Activated CD4-positive, alpha-beta T cell treated with anti-CD3 and anti-CD28 coated beads, Interleukin-2, amount 50 U/mL, for 24 hours (primary cell): ENCODE measurements at regions not wholly inside any gene's neighbourhood (a gene's known extent, or its start where the extent isn't known, plus 50 kb on each side); places are given as distances from the start of the nearest gene placed in this dataset.

Experiments
- DNase-seq, 2 donors: peaks; one replicate each; pipeline ENCODE4 v3.0.0-alpha.2; 2020; ENCODE audit warnings: low read depth in 1 of 2, low spot score in 1 of 2

DNA sequence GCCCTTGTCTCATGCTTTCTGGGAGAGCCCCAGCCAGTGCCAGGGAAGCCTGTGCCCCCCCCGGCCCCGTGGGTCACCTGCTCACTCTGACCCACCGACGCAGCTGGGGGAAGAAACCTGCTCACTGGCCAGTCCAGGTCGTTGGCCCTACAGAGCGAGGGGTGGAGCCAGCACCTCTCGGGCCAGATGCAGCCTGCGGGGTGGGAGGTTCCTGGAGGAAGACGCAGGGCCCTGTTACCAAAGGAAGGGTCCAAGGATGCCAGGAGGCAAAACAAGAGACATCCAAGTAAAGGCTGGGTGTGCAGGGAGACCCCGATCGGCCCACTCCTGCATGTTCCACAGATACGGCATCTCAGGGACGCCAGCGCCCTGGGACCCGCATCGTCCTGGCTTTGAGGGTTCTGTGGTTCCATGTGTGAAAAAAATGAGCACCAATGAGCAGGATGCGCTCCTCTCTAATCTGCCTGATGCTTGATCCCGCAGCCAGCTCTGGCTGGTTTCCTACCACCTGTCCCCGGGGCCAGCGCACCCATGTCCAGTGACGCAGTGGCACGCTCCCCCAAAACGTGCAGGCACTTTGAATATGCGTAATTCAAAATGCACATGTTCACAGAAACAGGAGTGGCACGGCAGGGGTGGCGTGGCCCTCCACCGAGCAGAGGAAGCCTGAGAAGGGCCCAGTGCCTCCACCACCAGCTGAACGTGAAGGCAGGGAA, 66.0 kb upstream of the GALNT9 start:
- DNase-seq: no peak

DNA sequence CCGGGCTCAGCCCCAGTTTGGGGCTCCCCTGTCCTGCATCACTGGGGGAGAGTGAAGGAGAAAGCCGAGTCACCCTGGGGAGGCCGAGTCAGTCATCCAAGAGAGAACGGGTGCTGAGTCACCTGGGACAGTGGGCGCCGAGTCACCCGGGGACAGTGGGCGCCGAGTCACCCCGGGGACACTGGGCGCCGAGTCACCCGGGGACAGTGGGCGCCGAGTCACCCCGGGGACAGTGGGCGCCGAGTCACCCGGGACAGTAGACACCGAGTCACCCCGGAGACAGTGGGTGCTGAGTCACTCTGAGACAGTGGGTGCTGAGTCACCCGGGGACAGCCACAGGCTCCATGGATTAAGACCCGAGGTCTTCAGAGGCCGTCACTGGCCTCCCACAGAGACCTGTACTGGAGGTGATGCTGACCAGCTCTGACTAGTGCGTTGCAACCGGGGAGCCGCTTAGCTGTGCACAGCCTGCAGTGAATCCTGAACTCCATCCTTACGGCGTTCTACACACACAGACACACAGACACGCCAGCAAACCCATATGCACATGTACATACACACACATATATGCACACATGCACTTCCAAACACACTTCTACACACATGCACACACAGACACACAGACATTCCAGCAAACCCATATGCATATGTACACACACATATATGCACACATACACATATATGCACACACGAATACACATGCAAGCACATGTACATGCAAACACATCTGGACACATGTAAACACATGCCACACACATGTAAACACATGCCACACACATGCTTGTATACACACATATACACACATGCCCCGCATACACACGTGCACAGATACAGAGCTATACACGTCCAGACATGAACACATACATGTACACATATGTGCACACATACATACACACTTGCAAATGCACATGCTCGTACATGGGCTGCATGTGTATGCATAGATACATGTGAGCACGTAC, 64.9 kb upstream of the GALNT9 start:
- DNase-seq: peak in 1 of 2 donors; percentile 9

DNA sequence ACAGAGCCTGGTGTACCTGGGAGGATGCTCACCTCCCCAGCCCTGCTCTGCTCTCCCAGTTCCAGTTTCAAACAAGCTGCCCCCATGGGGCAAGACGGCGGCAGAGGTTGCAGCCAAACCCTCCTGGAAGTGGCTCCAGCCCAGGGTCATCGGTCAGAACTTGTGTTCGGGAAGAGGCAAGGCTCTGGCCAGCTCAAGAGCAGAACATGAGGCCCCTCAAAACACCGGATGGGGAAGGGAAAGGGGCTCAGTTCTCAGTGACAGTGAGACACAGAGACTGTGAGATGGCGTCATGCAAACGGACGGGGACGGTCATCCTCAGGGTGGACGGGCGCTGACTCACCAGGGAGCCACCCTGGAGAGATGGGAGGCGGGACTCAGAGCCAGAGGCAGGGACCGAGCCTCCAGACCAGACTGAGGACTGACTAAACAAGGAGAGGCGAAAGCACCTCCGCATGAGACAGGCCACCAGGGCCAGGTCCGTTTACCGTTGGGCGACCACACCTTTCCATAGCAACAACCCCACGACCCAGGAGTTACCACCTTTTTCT, 63.9 kb upstream of the GALNT9 start:
- no peak for DNase-seq

DNA sequence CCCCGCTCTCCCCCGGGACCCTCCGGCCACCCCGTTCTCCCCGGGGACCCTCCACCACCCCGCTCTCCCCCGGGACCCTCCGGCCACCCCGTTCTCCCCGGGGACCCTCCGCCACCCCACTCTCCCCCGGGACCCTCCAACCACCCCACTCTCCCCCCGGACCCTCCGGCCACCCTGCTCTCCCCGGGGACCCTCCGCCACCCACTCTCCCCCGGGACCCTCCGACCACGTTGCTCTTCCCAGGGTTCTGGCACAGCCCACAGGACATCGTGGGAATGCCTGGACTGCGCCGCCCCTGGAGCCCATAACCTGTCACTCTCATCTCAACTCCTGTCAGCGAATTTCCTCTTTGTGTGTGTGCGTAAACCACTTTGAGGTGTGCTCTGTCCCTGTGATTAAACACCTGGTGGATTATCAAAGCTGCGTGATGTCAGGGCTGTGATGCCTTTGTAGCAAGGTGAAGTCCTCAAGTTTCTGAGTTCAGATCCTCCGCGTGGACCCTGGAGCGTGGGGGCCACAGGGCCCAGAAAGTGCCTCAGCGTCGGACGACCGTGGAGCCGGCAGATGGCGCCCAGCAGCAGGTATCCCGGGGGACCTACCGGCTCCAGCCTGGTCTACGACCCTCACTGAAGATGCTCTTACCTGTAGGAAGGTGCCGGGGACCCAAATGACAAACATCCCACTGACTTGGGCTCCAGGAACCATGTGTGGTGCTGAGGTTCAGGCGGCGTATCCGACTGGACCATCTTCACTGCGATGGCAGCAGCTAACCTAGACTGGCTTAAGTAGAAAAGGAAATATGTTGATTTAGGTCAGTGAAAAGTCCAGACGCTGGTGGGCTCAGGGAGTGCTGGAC, 63.2 kb upstream of the GALNT9 start:
- DNase-seq: no peak

DNA sequence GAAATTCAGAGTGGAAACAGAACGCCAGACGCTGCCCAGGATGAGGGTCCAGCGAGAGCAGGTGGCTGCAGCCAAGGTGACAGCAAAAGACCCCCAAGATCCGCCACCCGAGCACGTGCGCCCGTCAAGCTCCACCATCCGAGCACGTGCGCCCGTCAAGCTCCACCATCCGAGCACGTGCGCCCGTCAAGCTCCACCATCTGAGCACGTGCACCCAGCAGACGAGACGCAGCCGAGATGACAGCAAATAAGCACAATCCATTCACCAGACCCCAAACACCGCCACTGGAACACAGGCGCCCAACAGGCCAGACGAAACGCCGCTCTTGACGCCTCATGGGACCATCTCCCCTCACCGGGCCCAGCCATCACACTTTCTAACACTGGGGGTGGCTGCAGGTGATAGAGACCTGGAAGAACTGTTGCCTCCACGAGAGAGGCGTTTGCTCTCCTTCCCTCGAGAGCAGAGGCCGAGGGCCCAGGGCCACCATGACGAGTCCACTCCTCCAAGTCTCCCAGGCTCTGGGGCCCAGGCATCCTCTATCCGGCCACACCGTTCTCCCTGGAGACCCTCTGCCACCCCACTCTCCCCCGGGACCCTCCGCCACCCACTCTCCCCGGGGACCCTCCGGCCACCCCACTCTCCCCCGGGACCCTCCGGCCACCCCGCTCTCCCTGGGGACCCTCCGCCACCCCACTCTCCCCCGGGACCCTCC, 62.1 kb upstream of the GALNT9 start:
- DNase-seq: no peak

DNA sequence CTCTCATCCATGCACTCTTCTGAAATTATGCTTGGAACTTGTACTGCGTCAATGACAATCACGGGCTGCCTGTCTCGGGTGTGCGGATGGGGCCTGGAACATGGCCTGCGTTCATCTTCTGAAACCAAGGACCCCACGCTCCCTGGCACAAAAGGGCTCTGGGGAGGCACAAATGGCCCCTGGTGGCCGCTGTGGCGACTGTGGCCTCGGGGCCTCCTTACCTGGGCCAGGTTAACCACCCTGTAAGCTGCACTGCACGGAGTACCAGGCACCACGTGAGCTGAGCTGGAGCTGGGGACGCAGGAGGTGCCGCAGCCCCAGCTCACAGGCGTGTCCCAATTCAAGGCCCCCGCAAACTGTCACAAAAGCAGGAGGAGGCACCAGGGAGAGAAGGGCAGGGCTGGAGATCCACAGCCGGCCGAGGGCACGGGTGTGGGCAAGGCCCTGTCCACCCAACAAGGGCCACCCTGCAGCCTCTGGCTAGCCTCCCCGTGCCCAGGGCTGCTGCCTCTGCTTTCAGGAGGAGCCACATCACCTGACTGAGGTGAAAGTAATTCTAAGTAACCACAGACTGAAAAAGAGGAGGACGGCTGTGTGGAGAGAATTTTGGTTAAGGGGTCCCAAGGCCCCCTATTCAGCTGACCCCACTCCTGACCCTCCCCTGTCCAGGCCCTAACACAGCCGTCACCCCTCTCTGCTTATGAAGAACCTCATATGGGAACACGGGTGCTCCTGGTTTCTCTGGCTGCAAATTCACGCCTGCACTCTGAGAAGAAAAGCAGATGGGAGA, 61.1 kb upstream of the GALNT9 start:
- no peak for DNase-seq

DNA sequence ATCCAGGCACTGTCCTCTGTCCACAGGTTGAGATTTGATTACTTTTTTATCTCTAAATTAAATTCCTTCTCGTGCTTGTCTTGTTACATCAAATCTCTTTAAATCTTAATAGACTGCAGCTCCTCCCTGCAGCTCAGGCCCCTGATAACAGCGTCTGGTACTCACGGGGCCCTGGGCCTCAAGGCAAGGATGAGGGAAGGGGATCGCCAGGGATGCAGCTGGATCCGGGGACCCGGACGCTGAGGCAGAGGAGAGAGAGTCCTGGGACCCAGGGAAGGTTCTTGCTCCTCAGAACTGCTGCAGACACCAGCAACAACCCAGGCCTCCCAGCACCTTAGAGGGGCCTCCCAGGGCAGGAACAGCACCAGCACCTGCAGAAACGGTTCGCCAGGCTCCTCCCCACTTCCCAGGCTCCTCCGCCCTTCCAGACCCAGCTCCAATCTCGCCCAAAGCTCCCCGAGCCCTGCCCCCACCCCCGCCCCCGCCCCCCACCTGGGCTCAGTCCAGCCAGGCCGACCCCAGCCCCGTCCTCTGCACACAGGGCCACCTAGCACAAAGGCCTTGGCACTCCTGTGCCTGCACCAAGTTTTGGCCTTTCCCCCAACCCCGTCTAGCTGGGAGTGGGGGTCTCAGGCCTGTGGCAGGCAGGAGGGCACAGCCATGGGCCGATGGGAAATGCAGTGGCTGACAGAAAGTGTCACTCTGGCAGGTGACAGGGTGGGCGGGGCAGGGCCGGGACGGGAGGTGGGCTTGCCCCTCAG, 60.3 kb upstream of the GALNT9 start:
- no peak for DNase-seq

DNA sequence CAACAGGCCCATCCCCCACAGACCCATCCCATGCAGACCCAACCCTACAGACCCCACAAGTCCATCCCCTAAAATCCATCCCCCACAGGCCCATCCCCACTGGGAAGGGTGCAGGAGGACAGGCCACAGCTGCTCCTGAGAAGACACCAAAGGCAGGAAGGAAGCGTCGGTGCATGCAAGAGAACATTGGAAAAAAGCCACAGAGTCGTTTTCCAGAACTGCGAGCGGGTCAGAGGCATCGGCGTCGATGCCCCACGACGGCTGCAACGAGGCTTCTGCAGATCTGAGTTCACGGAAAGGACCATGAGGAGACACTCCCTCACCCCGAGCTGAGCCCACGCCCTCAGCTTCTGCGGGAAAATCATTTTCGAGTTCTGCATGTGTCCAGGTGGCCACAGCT, 59.6 kb upstream of the GALNT9 start:
- DNase-seq: no peak

DNA sequence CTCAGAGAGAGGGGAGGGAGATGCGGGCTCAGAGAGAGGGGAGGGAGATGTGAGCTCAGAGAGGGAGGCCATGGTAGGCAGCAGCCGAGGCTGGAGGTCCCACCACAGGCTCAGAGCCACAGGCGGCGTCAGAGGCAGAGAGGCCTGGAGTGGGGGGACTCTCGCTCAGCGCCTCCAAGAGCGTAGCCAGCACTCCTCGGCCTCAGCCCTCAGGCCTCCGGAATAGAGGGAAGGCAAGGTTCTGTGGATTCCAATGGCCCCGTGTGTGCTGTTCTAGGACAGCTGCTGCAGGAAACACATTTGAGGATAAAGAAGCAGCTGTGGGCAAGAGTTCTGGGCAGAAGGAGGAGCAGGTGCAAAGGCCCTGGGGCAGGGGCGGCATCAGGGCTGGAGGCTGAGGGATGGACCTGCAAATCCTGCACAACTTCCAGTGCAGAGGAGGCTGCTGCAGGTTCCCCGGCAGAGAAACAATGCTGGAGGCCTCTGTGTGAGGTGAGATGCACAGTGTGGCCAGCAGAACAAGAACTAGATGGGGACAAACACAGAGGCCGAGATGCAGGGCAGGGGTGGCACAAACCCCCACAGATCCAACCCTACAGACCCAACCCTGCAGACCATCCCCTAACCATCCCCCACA, 59.1 kb upstream of the GALNT9 start:
- DNase-seq: no peak

DNA sequence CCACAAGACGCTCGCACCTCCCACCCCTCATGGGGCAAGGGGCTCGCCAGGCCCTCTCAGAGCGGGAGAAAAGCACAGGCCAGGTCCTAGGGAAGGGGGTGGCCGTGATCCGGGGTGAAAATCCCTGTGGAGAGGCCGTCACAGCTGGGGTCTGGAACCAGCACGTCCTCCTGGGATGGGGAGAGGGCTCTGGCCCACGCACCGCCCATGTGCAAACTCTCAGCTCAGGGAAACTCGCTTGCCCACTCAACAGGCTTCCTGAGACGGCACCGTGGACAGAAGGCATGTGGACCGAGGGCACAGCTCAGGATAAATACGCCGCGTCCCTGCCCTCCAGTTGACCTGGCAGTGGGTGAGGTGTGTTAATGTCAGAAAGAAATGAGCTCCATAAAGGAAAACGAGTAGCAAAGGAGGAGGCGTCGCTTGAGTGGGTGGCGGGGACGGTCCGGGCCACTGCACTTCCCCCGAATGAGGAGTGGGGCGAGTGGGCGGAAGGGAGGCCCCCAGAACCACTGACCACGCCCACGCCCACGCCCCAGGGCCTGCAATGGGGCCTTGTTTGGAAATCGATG, 57.6 kb upstream of the GALNT9 start:
- DNase-seq: no peak

DNA sequence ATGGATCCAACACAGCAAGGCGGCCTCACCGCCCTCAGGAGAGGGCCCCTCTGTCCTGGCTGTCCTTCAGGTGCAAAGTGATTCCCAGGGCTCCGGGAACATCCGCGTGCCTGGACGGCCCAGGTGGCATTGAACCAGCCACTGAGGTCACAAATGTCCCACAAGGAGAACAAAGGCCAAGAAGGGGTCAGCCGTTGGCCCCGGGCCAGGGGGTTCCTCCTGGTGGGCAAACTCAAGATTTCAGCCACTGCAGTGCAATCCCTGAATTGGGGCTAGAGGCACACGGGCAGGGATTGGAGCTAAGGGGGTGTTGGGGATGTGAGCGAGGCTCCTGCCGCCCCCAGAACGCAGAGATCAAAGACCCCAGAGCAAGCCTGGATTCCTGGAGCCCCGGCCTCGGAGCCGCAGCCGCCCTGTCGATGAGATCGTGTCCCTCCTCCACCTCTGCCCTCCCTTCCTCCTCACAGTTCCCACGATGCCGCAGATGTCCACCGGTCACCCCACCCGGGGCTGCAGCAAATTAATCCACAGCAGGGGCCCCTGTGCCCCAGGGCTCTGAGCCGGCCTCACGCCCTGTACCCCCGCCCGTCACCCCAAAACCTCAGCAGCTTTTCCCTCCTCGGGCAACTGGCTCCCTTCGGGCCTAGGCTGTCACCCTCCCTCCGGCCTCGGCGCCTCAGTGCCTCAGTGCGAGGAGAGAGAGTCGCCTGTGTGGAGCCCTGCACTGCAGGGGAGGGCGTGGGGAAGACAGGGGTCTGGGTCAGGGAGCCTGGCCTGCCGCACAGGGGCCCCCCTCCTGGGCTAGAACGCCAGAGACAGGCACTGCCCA, 56.7 kb upstream of the GALNT9 start:
- no peak for DNase-seq

DNA sequence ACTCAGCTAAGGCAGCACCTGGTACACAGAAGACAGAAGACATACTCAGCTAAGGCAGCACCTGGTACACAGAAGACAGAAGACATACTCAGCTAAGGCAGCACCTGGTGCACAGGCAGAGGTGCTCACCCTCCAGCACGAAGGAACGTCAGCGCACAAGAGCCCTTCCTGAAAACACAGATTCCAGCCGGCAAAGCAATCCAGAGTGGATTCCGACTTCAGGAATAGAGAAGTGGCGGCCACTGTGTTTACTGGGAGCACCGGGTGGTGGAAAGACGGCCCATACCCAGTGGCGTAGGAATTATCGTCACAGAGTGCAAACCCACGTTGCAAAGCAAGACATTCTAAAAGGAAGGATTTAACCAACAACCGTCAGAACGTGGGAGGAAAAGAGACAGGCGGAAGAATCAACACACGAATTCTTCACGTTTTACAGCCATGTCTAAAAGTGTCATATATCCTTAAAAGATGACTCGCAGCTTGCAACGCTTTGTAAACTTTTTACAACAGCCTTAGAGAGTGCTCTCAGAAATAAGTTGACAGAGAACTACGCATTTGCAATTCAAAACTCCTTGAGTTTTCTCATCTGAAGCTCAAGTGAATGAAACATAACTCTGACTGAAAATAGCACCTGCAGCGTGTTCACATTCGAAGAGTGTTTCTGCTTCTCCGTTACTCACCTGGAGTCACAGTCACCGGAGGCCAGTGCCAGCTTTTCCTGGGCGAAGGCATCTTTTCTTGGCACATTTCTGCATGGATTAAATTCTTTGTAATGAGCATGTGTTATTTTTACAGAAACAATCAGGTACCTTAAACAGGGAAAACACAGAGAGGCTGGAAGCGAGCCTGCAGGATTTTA, 55.8 kb upstream of the GALNT9 start:
- DNase-seq: no peak

DNA sequence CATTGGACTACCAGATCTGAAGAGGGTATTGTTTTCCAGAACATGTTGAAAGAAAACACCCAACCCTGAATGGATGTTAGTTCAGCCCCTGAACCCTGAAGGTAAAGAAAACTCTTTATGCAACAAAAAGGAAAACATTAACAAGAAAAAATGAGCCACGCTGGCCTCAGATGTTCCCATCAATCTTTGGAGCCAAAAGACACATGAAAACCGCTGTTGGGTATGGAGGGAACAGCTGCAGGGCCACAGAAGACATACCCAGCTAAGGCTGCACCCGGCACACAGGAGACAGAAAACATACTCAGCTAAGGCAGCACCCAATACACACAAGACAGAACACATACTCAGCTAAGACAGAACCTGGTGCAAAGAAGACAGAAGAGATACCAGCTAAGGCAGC, 51.3 kb upstream of the GALNT9 start:
- DNase-seq: no peak

DNA sequence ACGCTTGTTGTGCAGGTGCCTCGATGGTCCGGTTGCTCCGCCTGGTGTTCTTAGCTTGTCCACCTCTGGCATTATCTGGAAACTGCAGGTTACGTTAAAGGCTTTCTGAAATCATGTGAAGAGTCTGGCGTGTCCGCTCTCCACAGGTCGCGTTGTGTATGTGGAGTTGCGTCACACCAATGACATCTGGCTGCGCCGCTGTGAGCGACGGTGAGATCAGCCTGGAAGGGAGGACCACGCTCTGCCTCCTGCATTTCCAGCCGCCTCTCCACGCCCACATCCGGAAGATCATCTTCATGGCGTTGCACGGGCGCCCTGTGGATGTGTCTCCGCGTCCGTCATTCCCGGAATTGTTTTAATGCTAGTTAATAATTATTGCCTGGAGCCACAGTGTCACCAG, 50.6 kb upstream of the GALNT9 start:
- DNase-seq: no peak

DNA sequence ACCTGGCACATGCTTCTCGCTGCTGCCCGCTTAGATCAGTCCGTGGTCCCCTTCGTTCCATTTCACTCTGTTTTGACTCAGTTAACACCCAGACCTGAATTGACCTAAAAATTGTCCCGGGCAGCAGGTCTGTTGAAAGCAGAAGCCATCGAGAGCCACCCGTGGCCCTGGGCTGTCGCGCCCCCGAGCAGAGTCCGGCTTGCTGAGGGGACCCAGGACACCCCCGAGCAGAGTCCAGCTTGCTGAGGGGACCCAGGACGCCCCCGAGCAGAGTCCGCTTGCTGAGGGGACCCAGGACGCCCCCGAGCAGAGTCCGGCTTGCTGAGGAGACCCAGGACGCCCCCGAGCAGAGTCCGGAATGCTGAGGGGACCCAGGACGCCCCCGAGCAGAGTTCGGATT, 50.2 kb upstream of the GALNT9 start:
- DNase-seq: no peak
